ENCODE measurements at regions not wholly inside any gene's neighbourhood (a gene's known extent, or its start where the extent isn't known, plus 50 kb on each side); places are given as distances from the start of the nearest gene placed in this dataset.

GRCh38 chr4:120549011-120549570 lies 373.4 kb downstream of the PRDM5 start:
- no peak for TF ChIP-seq ZSCAN30 (CRISPR knock-in tag; IDR thresholded peaks at IDR 0.05)
- no peak for TF ChIP-seq MZF1 (CRISPR knock-in tag; IDR thresholded peaks at IDR 0.05; ENCODE audit: borderline replicate concordance)
- Histone ChIP-seq H3K79me2 (ENCODE audit: insufficient read depth, low read length) (no peaks in the 10 kb centered on the region), H3K4me2 (ENCODE audit: low read depth, low read length) (no peak overlapping the region), H3K27ac (ENCODE audit: extremely low read length, insufficient read depth, low read length) (no peak overlapping the region), H2AFZ (ENCODE audit: low read length) (no peak overlapping the region), H3K27me3 (ENCODE audit: control insufficient read depth in 1 of 2, insufficient read depth in 2 of 2, low read length in 2 of 2) (no peaks in the 10 kb centered on the region), H4K20me1 (ENCODE audit: insufficient read depth, low read length) (no peaks in the 10 kb centered on the region), H3K9me3 (ENCODE audit: low read length) (no peaks in the 10 kb centered on the region; the same call in 1 of the 2 replicates), H3K4me1 (ENCODE audit: insufficient read depth, low read length) (no peaks in the 10 kb centered on the region), H3K9ac (ENCODE audit: insufficient read depth, low read depth, low read length) (no peak overlapping the region), H3K4me3 (replicated peaks in 1 of 3; ENCODE audit: insufficient read depth in 1 of 3, low read depth in 2 of 3, low read length in 3 of 3) (no peak overlapping the region), H3K36me3 (replicated peaks in 1 of 2; ENCODE audit: control insufficient read depth in 1 of 2, insufficient read depth in 2 of 2, low read length in 2 of 2) (no peaks in the 10 kb centered on the region)
- ATAC-seq (no peak), FAIRE-seq (no peak), DNase-seq (ENCODE audit: low spot score) (no peak)
- CTCF ChIA-PET (ENCODE audit: low intra/inter-chr PET ratio, low total read pairs), result no interaction called here
- POLR2A ChIA-PET, result no interaction called here
- in situ Hi-C loops (cut with HindIII; ENCODE audit: extremely low pct_ligation_motif_present, low pct_unique_long_range_greater_than_20kb), result no loop called here
- no TSS peak for BruUV-seq (replicated peaks)
- intact Hi-C loops (cut with micrococcal nuclease; ENCODE audit: unreplicated experiment), result no loop called here

GRCh38 chr4:120545391-120545790 lies 377.1 kb downstream of the PRDM5 start:
- BruUV-seq (replicated peaks), result no TSS peak
- POLR2A ChIA-PET, result no interaction called here
- intact Hi-C loops (cut with micrococcal nuclease; ENCODE audit: unreplicated experiment) (no loop called here), in situ Hi-C loops (cut with HindIII; ENCODE audit: extremely low pct_ligation_motif_present, low pct_unique_long_range_greater_than_20kb) (no loop called here)
- H3K36me3 ChIP-seq (replicated peaks in 1 of 2; ENCODE audit: control insufficient read depth in 1 of 2, insufficient read depth in 2 of 2, low read length in 2 of 2), result no peaks in the 10 kb centered on the region
- no peaks in the 10 kb centered on the region for H4K20me1 ChIP-seq (ENCODE audit: insufficient read depth, low read length)
- H3K9ac ChIP-seq (ENCODE audit: insufficient read depth, low read depth, low read length), result no peak overlapping the region
- H3K4me1 ChIP-seq (ENCODE audit: insufficient read depth, low read length), result no peaks in the 10 kb centered on the region
- no peak overlapping the region for H3K4me2 ChIP-seq (ENCODE audit: low read depth, low read length)
- no peak overlapping the region for H3K27ac ChIP-seq (ENCODE audit: extremely low read length, insufficient read depth, low read length)
- no peak overlapping the region for H2AFZ ChIP-seq (ENCODE audit: low read length)
- no peak overlapping the region for H3K4me3 ChIP-seq (replicated peaks in 1 of 3; ENCODE audit: insufficient read depth in 1 of 3, low read depth in 2 of 3, low read length in 3 of 3)
- CTCF ChIA-PET (ENCODE audit: low intra/inter-chr PET ratio, low total read pairs), result no interaction called here
- WGBS (ENCODE audit: low lambda C conversion rate), result 12% methylated on average over 3 of the region's 3 CpGs
- ATAC-seq, result no peak
- FAIRE-seq, result no peak
- no peaks in the 10 kb centered on the region for H3K79me2 ChIP-seq (ENCODE audit: insufficient read depth, low read length)
- no peak for DNase-seq (ENCODE audit: low spot score)
- no peaks in the 10 kb centered on the region; the same call in 1 of the 2 replicates for H3K9me3 ChIP-seq (ENCODE audit: low read length)
- TF ChIP-seq ZNF709 (CRISPR knock-in tag; IDR thresholded peaks at IDR 0.05), result no peak
- H3K27me3 ChIP-seq (ENCODE audit: control insufficient read depth in 1 of 2, insufficient read depth in 2 of 2, low read length in 2 of 2), result no peaks in the 10 kb centered on the region

Measured in HepG2 (cell line).